GM12878 (cell line): ENCODE measurements at regions not wholly inside any gene's neighbourhood (a gene's known extent, or its start where the extent isn't known, plus 50 kb on each side); places are given as distances from the start of the nearest gene placed in this dataset.

Source experiments
- CBFB ChIP-seq: IDR thresholded peaks from 2 replicates; pipeline ENCODE4 v1.6.1; 2016; ENCODE audit warnings: antibody characterized with exemption, low read depth
- CEBPB ChIP-seq, 2 experiments: fragments of 150-350 bp in 1 of 2; IDR thresholded peaks; 2 replicates each; pipeline ENCODE4 v1.6.1; 2012 to 2014; ENCODE audit warnings: low read depth in 2 of 2, low read length in 2 of 2, borderline replicate concordance in 1 of 2, inconsistent platforms in 1 of 2
- EZH2 ChIP-seq: IDR thresholded peaks from 2 replicates; pipeline ENCODE4 v1.6.1; 2012; ENCODE audit warnings: low read depth, mild to moderate bottlenecking, control low read depth, inconsistent platforms, low read length, borderline replicate concordance; ENCODE audit not compliant: control insufficient read depth
- LARP7 ChIP-seq: fragments of 450-650 bp; IDR thresholded peaks from 2 replicates; pipeline ENCODE4 v1.6.1; 2017; ENCODE audit warnings: mild to moderate bottlenecking
- POLR2A ChIP-seq: IDR thresholded peaks from 2 replicates; pipeline ENCODE4 v1.6.1; 2011; ENCODE audit warnings: low read depth, mild to moderate bottlenecking, low read length
- RUNX3 ChIP-seq: IDR thresholded peaks from 2 replicates; pipeline ENCODE4 v1.6.1; 2012; ENCODE audit warnings: low read length, inconsistent platforms
- SRF ChIP-seq, 2 experiments: IDR thresholded peaks; 2 replicates each; pipeline ENCODE4 v1.6.1; 2011; ENCODE audit warnings: low read depth in 2 of 2, low read length in 2 of 2, mild to moderate bottlenecking in 1 of 2, moderate library complexity in 1 of 2
- SUPT20H ChIP-seq: IDR thresholded peaks from 2 replicates; pipeline ENCODE4 v1.6.1; 2011; ENCODE audit warnings: low read depth, mild to moderate bottlenecking, low read length, moderate library complexity, borderline replicate concordance; ENCODE audit not compliant: control insufficient read depth
- TAF1 ChIP-seq: IDR thresholded peaks from 2 replicates; pipeline ENCODE4 v1.6.1; 2011; ENCODE audit warnings: mild to moderate bottlenecking, low read depth, low read length, borderline replicate concordance
- ZNF274 ChIP-seq: IDR thresholded peaks from one replicate; pipeline ENCODE4 v1.8.0; 2011; ENCODE audit not compliant: insufficient read length, insufficient read depth
- TF ChIP-seq, protein P1 (sequence below), 3 experiments: IDR thresholded peaks in 2 of 3; conservative IDR thresholded peaks in 1 of 3; 2 replicates each; pipeline ENCODE4 v1.5.1; 2011; ENCODE audit warnings: low read depth in 3 of 3, low read length in 3 of 3, mild to moderate bottlenecking in 3 of 3, control low read depth in 2 of 3, moderate library complexity in 2 of 3, inconsistent platforms in 1 of 3, mixed read lengths in 1 of 3; ENCODE audit not compliant: control insufficient read depth in 2 of 3, insufficient read depth in 1 of 3; ENCODE audit errors: extremely low read depth in 1 of 3
- TF ChIP-seq, protein P2 (sequence below): IDR thresholded peaks from 2 replicates; pipeline ENCODE4 v1.6.1; 2012; ENCODE audit warnings: mild to moderate bottlenecking, low read depth, low read length

DNA sequence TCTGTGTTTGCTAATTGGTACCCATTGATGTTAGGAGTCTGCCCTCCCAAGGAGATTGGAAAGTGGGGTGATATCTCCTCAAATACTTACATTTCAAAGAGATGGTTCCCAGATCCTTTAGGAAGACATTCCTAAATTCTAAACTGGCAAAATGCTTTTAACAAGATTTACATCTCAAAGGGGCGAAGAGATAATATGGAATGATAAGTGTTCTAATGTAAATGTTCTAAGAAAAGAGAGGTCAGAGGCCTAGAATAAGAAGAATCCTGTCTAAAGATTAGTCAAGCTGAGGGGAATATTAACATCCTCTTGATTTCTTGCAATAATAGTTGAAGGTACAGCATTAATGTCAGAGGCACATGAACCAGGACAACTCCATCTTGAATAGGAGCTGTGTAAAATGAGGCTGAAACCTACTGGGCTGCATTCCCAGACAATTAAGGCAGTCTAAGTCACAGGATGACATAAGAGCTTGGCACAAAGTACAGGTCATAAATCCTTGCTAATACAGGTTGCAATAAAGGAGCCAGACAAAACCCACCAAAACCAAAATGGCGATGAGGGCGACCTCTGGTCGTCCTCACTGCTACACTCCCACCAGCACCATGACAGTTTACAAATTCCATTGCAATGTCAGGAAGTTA is 2248.1 kb downstream of the ARAP2 start:
- TF ChIP-seq TAF1 (no peak), EZH2 (no peak), LARP7 (no peak), POLR2A (no peak), CEBPB (IDR thresholded peaks at IDR 0.05; ENCODE audit: borderline replicate concordance in 1 of 2, low read depth in 2 of 2, low read length in 2 of 2) (no peak), SRF (IDR thresholded peaks at IDR 0.05; ENCODE audit: low read depth in 2 of 2, low read length in 2 of 2) (no peak), ZNF274 (no peak), SUPT20H (no peak), CBFB (no peak), RUNX3 (no peak)
- TF ChIP-seq, protein P1, sequence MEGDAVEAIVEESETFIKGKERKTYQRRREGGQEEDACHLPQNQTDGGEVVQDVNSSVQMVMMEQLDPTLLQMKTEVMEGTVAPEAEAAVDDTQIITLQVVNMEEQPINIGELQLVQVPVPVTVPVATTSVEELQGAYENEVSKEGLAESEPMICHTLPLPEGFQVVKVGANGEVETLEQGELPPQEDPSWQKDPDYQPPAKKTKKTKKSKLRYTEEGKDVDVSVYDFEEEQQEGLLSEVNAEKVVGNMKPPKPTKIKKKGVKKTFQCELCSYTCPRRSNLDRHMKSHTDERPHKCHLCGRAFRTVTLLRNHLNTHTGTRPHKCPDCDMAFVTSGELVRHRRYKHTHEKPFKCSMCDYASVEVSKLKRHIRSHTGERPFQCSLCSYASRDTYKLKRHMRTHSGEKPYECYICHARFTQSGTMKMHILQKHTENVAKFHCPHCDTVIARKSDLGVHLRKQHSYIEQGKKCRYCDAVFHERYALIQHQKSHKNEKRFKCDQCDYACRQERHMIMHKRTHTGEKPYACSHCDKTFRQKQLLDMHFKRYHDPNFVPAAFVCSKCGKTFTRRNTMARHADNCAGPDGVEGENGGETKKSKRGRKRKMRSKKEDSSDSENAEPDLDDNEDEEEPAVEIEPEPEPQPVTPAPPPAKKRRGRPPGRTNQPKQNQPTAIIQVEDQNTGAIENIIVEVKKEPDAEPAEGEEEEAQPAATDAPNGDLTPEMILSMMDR (IDR thresholded peaks at IDR 0.05 in 2 of 3, conservative IDR thresholded peaks at IDR 0.05 in 1 of 3; ENCODE audit: control insufficient read depth in 2 of 3, extremely low read depth in 1 of 3, insufficient read depth in 1 of 3, low read depth in 3 of 3, low read length in 3 of 3): no peak
- TF ChIP-seq, protein P2, sequence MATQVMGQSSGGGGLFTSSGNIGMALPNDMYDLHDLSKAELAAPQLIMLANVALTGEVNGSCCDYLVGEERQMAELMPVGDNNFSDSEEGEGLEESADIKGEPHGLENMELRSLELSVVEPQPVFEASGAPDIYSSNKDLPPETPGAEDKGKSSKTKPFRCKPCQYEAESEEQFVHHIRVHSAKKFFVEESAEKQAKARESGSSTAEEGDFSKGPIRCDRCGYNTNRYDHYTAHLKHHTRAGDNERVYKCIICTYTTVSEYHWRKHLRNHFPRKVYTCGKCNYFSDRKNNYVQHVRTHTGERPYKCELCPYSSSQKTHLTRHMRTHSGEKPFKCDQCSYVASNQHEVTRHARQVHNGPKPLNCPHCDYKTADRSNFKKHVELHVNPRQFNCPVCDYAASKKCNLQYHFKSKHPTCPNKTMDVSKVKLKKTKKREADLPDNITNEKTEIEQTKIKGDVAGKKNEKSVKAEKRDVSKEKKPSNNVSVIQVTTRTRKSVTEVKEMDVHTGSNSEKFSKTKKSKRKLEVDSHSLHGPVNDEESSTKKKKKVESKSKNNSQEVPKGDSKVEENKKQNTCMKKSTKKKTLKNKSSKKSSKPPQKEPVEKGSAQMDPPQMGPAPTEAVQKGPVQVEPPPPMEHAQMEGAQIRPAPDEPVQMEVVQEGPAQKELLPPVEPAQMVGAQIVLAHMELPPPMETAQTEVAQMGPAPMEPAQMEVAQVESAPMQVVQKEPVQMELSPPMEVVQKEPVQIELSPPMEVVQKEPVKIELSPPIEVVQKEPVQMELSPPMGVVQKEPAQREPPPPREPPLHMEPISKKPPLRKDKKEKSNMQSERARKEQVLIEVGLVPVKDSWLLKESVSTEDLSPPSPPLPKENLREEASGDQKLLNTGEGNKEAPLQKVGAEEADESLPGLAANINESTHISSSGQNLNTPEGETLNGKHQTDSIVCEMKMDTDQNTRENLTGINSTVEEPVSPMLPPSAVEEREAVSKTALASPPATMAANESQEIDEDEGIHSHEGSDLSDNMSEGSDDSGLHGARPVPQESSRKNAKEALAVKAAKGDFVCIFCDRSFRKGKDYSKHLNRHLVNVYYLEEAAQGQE: no peak
